HFF-Myc (cell line): ENCODE measurements at regions not wholly inside any gene's neighbourhood (a gene's known extent, or its start where the extent isn't known, plus 50 kb on each side); places are given as distances from the start of the nearest gene placed in this dataset.

ENCODE experiments used
- DNase-seq: peaks from one replicate; pipeline ENCODE4 v3.0.0-alpha.2; 2011; ENCODE audit warnings: low read depth; ENCODE audit errors: extremely low read depth
- H3K4me3 ChIP-seq: replicated peaks from 2 replicates; pipeline ENCODE4 v1.5.1; 2011; ENCODE audit warnings: low read depth, mild to moderate bottlenecking, control low read depth, low read length
- TF ChIP-seq, protein P1 (sequence below): IDR thresholded peaks from 2 replicates; pipeline ENCODE4 v1.5.1; 2012; ENCODE audit warnings: mild to moderate bottlenecking, low read depth, low read length, control low read depth; ENCODE audit errors: missing control alignments

DNA sequence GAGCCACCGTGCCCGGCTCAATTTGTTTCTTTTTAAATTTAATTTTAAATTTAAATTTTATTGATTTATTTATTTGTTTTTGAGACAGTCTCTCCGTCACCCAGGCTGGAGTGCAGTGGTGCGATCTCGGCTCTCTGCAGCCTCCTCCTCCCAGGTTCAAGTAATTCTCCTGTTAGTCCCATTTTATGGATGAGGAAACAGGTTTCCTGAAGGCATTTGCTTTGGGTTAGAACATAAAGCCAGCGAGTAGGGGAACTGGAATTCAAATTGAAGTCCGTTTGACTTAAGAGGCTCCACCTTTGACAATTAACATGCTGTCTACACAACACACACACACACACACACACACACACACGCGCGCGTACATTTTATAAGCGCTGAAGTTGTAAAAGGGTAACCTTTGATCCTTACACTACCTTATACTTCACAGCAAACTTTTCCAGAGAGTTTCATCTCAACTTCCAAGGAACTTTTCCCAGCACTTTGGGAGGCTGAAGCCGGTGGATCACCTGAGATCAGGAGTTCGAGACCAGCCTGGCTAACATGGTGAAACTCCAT lies 232.0 kb downstream of the BCAS1 start:
- H3K4me3 ChIP-seq: no peak overlapping the region
- DNase-seq: no peak
- TF ChIP-seq, protein P1, sequence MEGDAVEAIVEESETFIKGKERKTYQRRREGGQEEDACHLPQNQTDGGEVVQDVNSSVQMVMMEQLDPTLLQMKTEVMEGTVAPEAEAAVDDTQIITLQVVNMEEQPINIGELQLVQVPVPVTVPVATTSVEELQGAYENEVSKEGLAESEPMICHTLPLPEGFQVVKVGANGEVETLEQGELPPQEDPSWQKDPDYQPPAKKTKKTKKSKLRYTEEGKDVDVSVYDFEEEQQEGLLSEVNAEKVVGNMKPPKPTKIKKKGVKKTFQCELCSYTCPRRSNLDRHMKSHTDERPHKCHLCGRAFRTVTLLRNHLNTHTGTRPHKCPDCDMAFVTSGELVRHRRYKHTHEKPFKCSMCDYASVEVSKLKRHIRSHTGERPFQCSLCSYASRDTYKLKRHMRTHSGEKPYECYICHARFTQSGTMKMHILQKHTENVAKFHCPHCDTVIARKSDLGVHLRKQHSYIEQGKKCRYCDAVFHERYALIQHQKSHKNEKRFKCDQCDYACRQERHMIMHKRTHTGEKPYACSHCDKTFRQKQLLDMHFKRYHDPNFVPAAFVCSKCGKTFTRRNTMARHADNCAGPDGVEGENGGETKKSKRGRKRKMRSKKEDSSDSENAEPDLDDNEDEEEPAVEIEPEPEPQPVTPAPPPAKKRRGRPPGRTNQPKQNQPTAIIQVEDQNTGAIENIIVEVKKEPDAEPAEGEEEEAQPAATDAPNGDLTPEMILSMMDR: no peak

DNA sequence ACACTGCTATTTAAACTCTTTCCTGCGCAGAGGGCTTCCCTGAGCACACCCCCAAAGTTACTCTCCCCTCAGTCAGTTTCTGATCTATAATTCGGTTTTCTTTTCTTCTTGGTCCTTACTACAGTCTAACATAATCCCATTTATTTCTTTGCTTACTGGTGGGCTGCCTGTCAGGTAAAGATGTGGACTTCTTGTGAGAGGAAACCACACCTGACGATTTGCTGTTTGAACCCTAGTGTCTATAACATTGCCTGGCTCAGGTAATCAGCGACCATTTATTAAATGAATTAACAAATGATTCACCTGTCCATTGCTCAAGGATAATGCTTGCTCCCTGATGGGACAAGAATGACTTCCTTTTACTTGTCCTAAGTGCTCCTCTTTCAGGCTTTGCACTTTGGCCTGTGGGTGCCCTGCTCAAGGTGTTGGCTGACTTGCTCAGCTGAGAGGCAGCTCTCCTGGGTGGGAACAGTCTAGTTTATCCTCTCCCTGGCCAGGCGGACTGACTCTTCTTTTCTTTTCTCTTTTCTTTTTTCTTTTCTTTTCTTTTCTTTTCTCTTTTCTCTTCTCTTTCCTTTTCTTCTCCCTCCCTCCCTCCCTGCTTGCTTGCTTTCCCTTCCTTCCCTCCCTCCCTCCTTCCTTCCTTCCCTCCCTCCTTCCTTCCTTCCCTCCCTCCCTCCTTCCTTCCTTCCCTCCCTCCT lies 233.1 kb downstream of the BCAS1 start:
- TF ChIP-seq, protein P1: no peak
- DNase-seq: no peak
- no peak overlapping the region for H3K4me3 ChIP-seq

DNA sequence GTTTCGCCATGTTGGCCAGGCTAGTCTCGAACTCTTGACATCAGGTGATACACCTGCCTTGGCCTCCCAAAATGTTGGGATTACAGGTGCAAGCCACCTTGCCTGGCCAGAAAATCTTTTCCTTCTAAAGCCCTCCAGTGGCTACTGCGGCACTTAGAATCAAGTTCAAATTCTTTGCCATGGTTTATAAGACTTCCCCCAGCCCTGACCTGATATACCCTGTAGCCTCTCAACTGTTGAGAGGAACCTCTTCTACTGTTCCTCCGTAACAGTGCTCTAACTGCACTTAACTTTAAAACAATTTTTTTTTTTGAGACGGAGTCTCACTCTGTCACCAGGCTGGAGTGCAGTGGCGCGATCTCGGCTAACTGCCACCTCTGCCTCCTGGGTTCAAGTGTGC lies 235.6 kb downstream of the BCAS1 start:
- DNase-seq: no peak
- H3K4me3 ChIP-seq: no peak overlapping the region
- TF ChIP-seq, protein P1: no peak

DNA sequence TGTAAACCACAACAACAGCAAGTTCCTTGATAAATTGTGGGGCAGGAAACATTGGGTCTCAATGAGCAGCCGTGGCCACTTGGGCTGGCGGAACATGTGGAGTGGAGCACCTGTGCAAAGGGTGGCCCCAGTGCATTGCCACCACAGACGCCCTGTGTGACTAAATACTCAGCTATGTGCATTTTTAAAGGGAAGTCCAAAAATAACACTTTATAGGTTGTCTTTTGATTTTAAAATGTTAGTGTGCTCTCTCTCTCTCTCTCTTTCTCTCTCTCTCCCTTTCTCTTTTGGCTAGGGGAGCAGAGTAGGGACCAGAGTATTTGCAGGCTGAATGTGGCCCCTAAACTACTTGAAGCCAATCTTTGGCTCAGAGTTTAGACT lies 236.3 kb downstream of the BCAS1 start:
- DNase-seq: peak; percentile 16
- TF ChIP-seq, protein P1: no peak
- H3K4me3 ChIP-seq: no peak overlapping the region

DNA sequence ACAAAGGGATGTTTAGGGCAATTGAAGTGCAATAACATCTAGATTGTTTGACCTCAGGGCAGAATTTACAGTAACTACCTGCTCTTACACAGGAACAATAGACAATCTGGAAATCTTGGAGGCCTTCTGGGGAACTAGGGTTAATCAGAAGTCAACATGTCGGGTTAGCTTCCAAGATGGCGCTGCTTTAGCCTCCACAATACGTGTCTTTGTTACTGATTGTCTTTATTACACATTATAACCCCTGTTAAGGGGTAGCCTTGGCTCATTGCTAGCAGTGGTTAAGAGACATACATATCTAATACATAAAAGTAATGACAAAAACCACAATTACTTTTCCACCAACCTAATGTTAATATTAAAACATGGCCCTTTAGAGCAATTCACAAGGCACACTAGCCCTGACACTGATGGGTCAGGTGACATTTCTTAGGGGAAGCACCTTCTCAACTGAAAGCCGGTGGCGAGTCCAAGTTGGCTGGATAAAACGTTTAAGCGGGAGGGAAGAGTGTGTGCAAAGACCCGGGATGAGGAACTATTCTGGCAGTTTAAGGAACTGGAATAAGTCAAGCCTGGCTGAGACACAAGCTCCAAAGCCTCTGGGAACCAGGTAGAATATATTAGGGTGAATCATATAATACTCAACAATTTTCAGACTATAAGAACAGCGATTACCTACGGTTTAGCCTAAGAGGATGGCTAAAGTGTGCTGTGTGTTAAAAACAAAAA lies 236.9 kb downstream of the BCAS1 start:
- DNase-seq: no peak
- H3K4me3 ChIP-seq: no peak overlapping the region
- TF ChIP-seq, protein P1: no peak

DNA sequence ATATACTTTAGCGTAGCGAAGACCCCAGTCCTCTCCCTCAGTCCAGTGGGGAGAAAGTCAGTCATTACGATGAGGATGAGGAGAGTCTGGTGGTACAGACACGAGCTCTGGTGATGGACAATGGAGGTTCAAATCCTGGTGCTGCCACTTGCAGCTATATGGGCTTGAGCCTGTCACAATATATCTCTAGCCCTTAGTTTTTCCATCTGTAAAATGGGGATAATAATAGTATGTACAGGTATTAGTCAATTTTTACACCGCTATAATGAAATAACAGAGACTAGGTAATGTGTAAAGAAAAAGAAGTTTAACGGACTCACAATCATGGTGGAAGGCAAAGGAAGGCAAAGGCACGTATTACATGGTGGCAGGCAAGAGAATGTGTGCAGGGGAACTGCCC lies 237.9 kb downstream of the BCAS1 start:
- no peak overlapping the region for H3K4me3 ChIP-seq
- TF ChIP-seq, protein P1: no peak
- no peak for DNase-seq
